ENCODE measurements at regions not wholly inside any gene's neighbourhood (a gene's known extent, or its start where the extent isn't known, plus 50 kb on each side); places are given as distances from the start of the nearest gene placed in this dataset.

- intact Hi-C loops (cut with micrococcal nuclease): no loop called here
- CTCF ChIA-PET: no interaction called here
- no peak for DNase-seq
- POLR2A ChIA-PET: no interaction called here
- H3K9me3 Mint-ChIP-seq: peaks cover 8% of the 10 kb centered on the region
- no peak overlapping the region for H3K27ac Mint-ChIP-seq
- no peaks in the 10 kb centered on the region for H3K27me3 Mint-ChIP-seq
- H3K4me1 Mint-ChIP-seq (ENCODE audit: low read depth): no peaks in the 10 kb centered on the region
- no peak overlapping the region for H3K4me3 Mint-ChIP-seq
- H3K36me3 Mint-ChIP-seq (ENCODE audit: low read depth): no peaks in the 10 kb centered on the region
- ATAC-seq: no peak
- no peak for TF ChIP-seq CTCF (IDR thresholded peaks at IDR 0.05)
Observed at GRCh38 chr10:57775250-57775649, 492.4 kb downstream of the IPMK start.

GRCh38 chr10:57769298-57769697 is 498.4 kb downstream of the IPMK start:
- no peaks in the 10 kb centered on the region for H3K27me3 Mint-ChIP-seq
- H3K9me3 Mint-ChIP-seq: peaks cover 5% of the 10 kb centered on the region
- no peaks in the 10 kb centered on the region for H3K36me3 Mint-ChIP-seq (ENCODE audit: low read depth)
- ChIA-PET POLR2A (no interaction called here), CTCF (no interaction called here)
- DNase-seq (no peak), ATAC-seq (no peak)
- H3K4me3 Mint-ChIP-seq: no peak overlapping the region
- TF ChIP-seq CTCF (IDR thresholded peaks at IDR 0.05): no peak
- H3K27ac Mint-ChIP-seq: no peak overlapping the region
- intact Hi-C loops (cut with micrococcal nuclease): no loop called here
- no peaks in the 10 kb centered on the region for H3K4me1 Mint-ChIP-seq (ENCODE audit: low read depth)

- DNase-seq (no peak), ATAC-seq (no peak)
- no peaks in the 10 kb centered on the region for H3K36me3 Mint-ChIP-seq (ENCODE audit: low read depth)
- ChIA-PET CTCF (no interaction called here), POLR2A (no interaction called here)
- no peaks in the 10 kb centered on the region for H3K27me3 Mint-ChIP-seq
- H3K9me3 Mint-ChIP-seq: peaks cover 1% of the 10 kb centered on the region
- H3K4me3 Mint-ChIP-seq: no peak overlapping the region
- no peaks in the 10 kb centered on the region for H3K4me1 Mint-ChIP-seq (ENCODE audit: low read depth)
- intact Hi-C loops (cut with micrococcal nuclease): no loop called here
- H3K27ac Mint-ChIP-seq: no peak overlapping the region
- TF ChIP-seq CTCF (IDR thresholded peaks at IDR 0.05): no peak
Observed at GRCh38 chr10:57759777-57760176, 507.9 kb downstream of the IPMK start.

- Mint-ChIP-seq H3K27ac (no peak overlapping the region), H3K36me3 (ENCODE audit: low read depth) (no peaks in the 10 kb centered on the region), H3K27me3 (no peaks in the 10 kb centered on the region), H3K4me3 (no peak overlapping the region), H3K9me3 (peaks cover 8% of the 10 kb centered on the region), H3K4me1 (ENCODE audit: low read depth) (no peaks in the 10 kb centered on the region)
- DNase-seq (no peak), ATAC-seq (no peak)
- no peak for TF ChIP-seq CTCF (IDR thresholded peaks at IDR 0.05)
- ChIA-PET CTCF (no interaction called here), POLR2A (no interaction called here)
- intact Hi-C loops (cut with micrococcal nuclease): no loop called here
Observed at GRCh38 chr10:57754803-57755202, 512.9 kb downstream of the IPMK start.

- Mint-ChIP-seq H3K4me3 (no peak overlapping the region), H3K27me3 (no peaks in the 10 kb centered on the region), H3K4me1 (ENCODE audit: low read depth) (no peaks in the 10 kb centered on the region), H3K9me3 (peaks cover 9% of the 10 kb centered on the region), H3K36me3 (ENCODE audit: low read depth) (no peaks in the 10 kb centered on the region), H3K27ac (no peak overlapping the region)
- intact Hi-C loops (cut with micrococcal nuclease): no loop called here
- ChIA-PET POLR2A (interaction anchor here (0.7 kb wide), 1 partner anchor 10 kb away, joined by 3 read pairs; no protein-coding TSS in a partner anchor), CTCF (no interaction called here)
- no peak for ATAC-seq
- no peak for DNase-seq
- no peak for TF ChIP-seq CTCF (IDR thresholded peaks at IDR 0.05)
Observed at GRCh38 chr10:57743711-57744110, 524.0 kb downstream of the IPMK start.

Data from activated CD8-positive, alpha-beta T cell treated with anti-CD3 and anti-CD28 coated beads for 36 hours (primary cell).